ENCODE measurements at regions not wholly inside any gene's neighbourhood (a gene's known extent, or its start where the extent isn't known, plus 50 kb on each side); places are given as distances from the start of the nearest gene placed in this dataset.

DNA sequence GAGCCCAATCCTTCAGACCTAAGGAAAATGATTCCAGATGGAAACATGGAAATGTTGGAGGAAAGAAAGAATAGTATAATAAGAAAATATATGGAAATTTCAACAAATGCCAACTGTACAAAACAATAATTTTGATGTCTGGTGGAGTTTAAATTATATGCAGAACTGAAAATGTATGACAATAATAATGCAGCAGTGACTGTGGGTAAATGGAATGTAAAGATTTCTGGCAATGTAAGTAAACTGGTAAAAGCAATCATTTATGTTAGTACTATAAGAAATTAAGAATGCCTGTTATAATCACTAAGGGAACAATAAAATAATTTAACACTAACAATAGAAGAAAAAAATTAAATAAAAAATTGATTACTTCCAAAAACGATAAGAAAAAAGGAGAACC lies 89.0 kb downstream of the EDN1 start:
- no peak overlapping the region for H3K27ac ChIP-seq (ENCODE audit: low read length in 2 of 2)
- no peak overlapping the region for H3K9ac ChIP-seq (ENCODE audit: low read length)
- ATAC-seq (ENCODE audit: low read depth): no peak
- H3K4me1 Mint-ChIP-seq: no peaks in the 10 kb centered on the region
- ChIA-PET CTCF (no interaction called here), POLR2A (no interaction called here)
- no peaks in the 10 kb centered on the region for H3K79me2 ChIP-seq (ENCODE audit: control insufficient read depth, insufficient read depth, low read length)
- no peak overlapping the region for H3K4me2 ChIP-seq (replicated peaks; ENCODE audit: low read depth, low read length, poor library complexity, severe bottlenecking)
- no peaks in the 10 kb centered on the region for H3K36me3 ChIP-seq (replicated peaks in 1 of 2; ENCODE audit: control extremely low read depth in 1 of 2, control insufficient read depth in 1 of 2, extremely low read depth in 1 of 2, insufficient read depth in 2 of 2, low read length in 1 of 2)
- H3K4me3 Mint-ChIP-seq: no peak overlapping the region
- H3K4me1 ChIP-seq (ENCODE audit: control insufficient read depth in 2 of 2, insufficient read depth in 2 of 2, low read length in 2 of 2): no peaks in the 10 kb centered on the region
- DNase-seq: no peak
- peaks cover 0 to 2% (median 0%) of the 10 kb centered on the region in 4 experiments for H3K27me3 ChIP-seq (replicated peaks in 1 of 4; ENCODE audit: control extremely low read depth in 1 of 4, control insufficient read depth in 3 of 4, insufficient read depth in 4 of 4, low read length in 3 of 4)
- H3K9me3 ChIP-seq (ENCODE audit: control extremely low read depth in 1 of 3, control insufficient read depth in 2 of 3, insufficient read depth in 1 of 3, low read length in 2 of 3): peaks cover 0 to 3% (median 0%) of the 10 kb centered on the region in 3 donors
- H3K27me3 Mint-ChIP-seq: peaks cover 24% of the 10 kb centered on the region
- no peak for TF ChIP-seq EZH2 (IDR thresholded peaks at IDR 0.05; ENCODE audit: borderline replicate concordance, insufficient read depth, low read depth, low read length, poor library complexity, severe bottlenecking)
- TF ChIP-seq, protein P1, sequence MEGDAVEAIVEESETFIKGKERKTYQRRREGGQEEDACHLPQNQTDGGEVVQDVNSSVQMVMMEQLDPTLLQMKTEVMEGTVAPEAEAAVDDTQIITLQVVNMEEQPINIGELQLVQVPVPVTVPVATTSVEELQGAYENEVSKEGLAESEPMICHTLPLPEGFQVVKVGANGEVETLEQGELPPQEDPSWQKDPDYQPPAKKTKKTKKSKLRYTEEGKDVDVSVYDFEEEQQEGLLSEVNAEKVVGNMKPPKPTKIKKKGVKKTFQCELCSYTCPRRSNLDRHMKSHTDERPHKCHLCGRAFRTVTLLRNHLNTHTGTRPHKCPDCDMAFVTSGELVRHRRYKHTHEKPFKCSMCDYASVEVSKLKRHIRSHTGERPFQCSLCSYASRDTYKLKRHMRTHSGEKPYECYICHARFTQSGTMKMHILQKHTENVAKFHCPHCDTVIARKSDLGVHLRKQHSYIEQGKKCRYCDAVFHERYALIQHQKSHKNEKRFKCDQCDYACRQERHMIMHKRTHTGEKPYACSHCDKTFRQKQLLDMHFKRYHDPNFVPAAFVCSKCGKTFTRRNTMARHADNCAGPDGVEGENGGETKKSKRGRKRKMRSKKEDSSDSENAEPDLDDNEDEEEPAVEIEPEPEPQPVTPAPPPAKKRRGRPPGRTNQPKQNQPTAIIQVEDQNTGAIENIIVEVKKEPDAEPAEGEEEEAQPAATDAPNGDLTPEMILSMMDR (IDR thresholded peaks at IDR 0.05): no peak
- WGBS (ENCODE audit: insufficient coverage): no CpG with 5 or more reads among the region's 1 CpG
- H3K9me3 Mint-ChIP-seq (ENCODE audit: insufficient read depth): no peaks in the 10 kb centered on the region
- no peak overlapping the region for H3K27ac Mint-ChIP-seq
- no peak overlapping the region for H3K4me3 ChIP-seq (ENCODE audit: control extremely low read depth in 1 of 5, extremely low read depth in 1 of 5, insufficient read depth in 1 of 5, low read depth in 2 of 5, low read length in 4 of 5)
- H2AFZ ChIP-seq (ENCODE audit: insufficient read depth, low read depth, low read length, poor library complexity, severe bottlenecking): no peak overlapping the region
- no peaks in the 10 kb centered on the region for H4K20me1 ChIP-seq (ENCODE audit: control insufficient read depth, insufficient read depth, low read length, poor library complexity, severe bottlenecking)
- intact Hi-C loops (cut with micrococcal nuclease): no loop called here

DNA sequence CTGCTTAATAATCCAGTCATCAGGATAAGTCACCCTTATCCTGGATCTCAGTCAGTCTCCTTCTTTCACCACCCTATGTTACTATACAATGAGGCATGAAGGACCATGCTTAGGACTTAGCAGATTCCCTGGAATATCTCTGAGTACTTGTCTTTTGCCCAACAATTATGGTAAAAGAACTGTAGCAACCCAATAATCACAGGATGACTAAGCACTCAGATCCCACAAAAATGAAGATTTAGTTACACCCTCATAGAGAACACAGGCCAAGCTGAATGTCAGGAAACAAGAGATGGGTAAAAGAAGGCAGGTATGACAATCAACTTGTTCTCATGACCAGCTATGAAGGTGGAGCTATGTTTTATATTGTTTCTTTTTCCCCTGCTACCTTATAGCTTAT lies 91.4 kb downstream of the EDN1 start:
- H2AFZ ChIP-seq (ENCODE audit: insufficient read depth, low read depth, low read length, poor library complexity, severe bottlenecking): no peak overlapping the region
- no peak overlapping the region for H3K4me2 ChIP-seq (replicated peaks; ENCODE audit: low read depth, low read length, poor library complexity, severe bottlenecking)
- H3K27ac ChIP-seq (ENCODE audit: low read length in 2 of 2): no peak overlapping the region
- Mint-ChIP-seq H3K27ac (no peak overlapping the region), H3K4me3 (no peak overlapping the region), H3K4me1 (no peaks in the 10 kb centered on the region), H3K27me3 (peaks cover 16% of the 10 kb centered on the region), H3K9me3 (ENCODE audit: insufficient read depth) (no peaks in the 10 kb centered on the region)
- TF ChIP-seq, protein P1 (IDR thresholded peaks at IDR 0.05): no peak
- TF ChIP-seq EZH2 (IDR thresholded peaks at IDR 0.05; ENCODE audit: borderline replicate concordance, insufficient read depth, low read depth, low read length, poor library complexity, severe bottlenecking): no peak
- H3K36me3 ChIP-seq (replicated peaks in 1 of 2; ENCODE audit: control extremely low read depth in 1 of 2, control insufficient read depth in 1 of 2, extremely low read depth in 1 of 2, insufficient read depth in 2 of 2, low read length in 1 of 2): no peaks in the 10 kb centered on the region
- no peaks in the 10 kb centered on the region for H3K4me1 ChIP-seq (ENCODE audit: control insufficient read depth in 2 of 2, insufficient read depth in 2 of 2, low read length in 2 of 2)
- no peaks in the 10 kb centered on the region for H4K20me1 ChIP-seq (ENCODE audit: control insufficient read depth, insufficient read depth, low read length, poor library complexity, severe bottlenecking)
- H3K9ac ChIP-seq (ENCODE audit: low read length): no peak overlapping the region
- H3K9me3 ChIP-seq (ENCODE audit: control extremely low read depth in 1 of 3, control insufficient read depth in 2 of 3, insufficient read depth in 1 of 3, low read length in 2 of 3): peaks cover 0 to 3% (median 0%) of the 10 kb centered on the region in 3 donors
- H3K27me3 ChIP-seq (replicated peaks in 1 of 4; ENCODE audit: control extremely low read depth in 1 of 4, control insufficient read depth in 3 of 4, insufficient read depth in 4 of 4, low read length in 3 of 4): peaks cover 0 to 2% (median 0%) of the 10 kb centered on the region in 4 experiments
- CTCF ChIA-PET: no interaction called here
- no peaks in the 10 kb centered on the region for H3K79me2 ChIP-seq (ENCODE audit: control insufficient read depth, insufficient read depth, low read length)
- POLR2A ChIA-PET: no interaction called here
- no peak overlapping the region for H3K4me3 ChIP-seq (ENCODE audit: control extremely low read depth in 1 of 5, extremely low read depth in 1 of 5, insufficient read depth in 1 of 5, low read depth in 2 of 5, low read length in 4 of 5)
- ATAC-seq (ENCODE audit: low read depth): no peak
- intact Hi-C loops (cut with micrococcal nuclease): no loop called here
- no peak for DNase-seq
